ENCODE measurements at regions not wholly inside any gene's neighbourhood (a gene's known extent, or its start where the extent isn't known, plus 50 kb on each side); places are given as distances from the start of the nearest gene placed in this dataset.

DNA sequence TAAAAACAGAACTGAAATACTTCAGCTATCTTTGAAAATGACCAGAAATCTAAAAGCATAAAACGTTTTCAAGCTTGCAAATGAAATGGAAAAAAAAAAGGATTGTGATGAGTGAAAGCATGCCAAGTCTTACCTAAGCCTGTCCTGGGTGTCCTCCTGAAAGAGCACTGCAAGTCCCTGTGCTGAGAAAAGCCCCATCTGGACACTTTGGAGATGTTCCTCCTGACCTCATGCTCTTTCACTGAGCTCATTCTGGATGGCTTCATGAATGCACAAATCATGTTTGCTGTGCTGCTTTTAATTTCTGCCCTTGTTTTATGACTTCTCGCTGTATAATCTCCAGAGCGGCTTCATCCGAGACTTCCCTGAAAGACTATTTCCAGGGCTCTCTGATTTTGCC lies 136.0 kb downstream of the SOD2 start:
- CTCF ChIA-PET (ENCODE audit: low intra/inter-chr PET ratio), result no interaction called here
- Histone ChIP-seq H3K36me3 (ENCODE audit: control insufficient read depth, insufficient read depth, low read length) (no peaks in the 10 kb centered on the region), H4K20me1 (replicated peaks; ENCODE audit: control insufficient read depth, insufficient read depth, low read length) (no peaks in the 10 kb centered on the region), H3K4me1 (replicated peaks in 1 of 2; ENCODE audit: control insufficient read depth in 2 of 2, insufficient read depth in 2 of 2, low read length in 2 of 2) (no peaks in the 10 kb centered on the region), H3K27ac (ENCODE audit: extremely low read depth, low read depth, low read length) (no peak overlapping the region), H3K27me3 (ENCODE audit: control insufficient read depth in 2 of 2, insufficient read depth in 2 of 2, low read length in 2 of 2) (peaks cover 0 to 19% of the 10 kb centered on the region in 2 experiments; a peak in 3 of 5 replicates), H3K9ac (ENCODE audit: insufficient read depth in 1 of 2, low read depth in 2 of 2, low read length in 2 of 2) (no peak overlapping the region), H3K9me3 (replicated peaks; ENCODE audit: control insufficient read depth, insufficient read depth, low read depth, low read length) (no peaks in the 10 kb centered on the region), H3K79me2 (ENCODE audit: control insufficient read depth, insufficient read depth, low read length) (no peaks in the 10 kb centered on the region), H2AFZ (ENCODE audit: low read depth, low read length) (no peak overlapping the region), H3K4me3 (no peak overlapping the region), H3K9me1 (ENCODE audit: control insufficient read depth, insufficient read depth, low read length) (no peaks in the 10 kb centered on the region), H3K4me2 (ENCODE audit: insufficient read depth, low read length) (no peak overlapping the region)
- in situ Hi-C loops (cut with MboI), result no loop called here
- intact Hi-C loops (cut with micrococcal nuclease), result no loop called here
- DNase-seq (ENCODE audit: extremely low read depth in 1 of 4, low spot score in 3 of 4), result no peak
- no peak for ATAC-seq
- WGBS (ENCODE audit: insufficient coverage, low coverage, missing lambda C conversion rate), result 2% methylated on average over 4 of the region's 4 CpGs
- POLR2A ChIA-PET, result no interaction called here
- no TSS peak for BruUV-seq (replicated peaks)
- no peak for FAIRE-seq
- TF ChIP-seq, protein P1, sequence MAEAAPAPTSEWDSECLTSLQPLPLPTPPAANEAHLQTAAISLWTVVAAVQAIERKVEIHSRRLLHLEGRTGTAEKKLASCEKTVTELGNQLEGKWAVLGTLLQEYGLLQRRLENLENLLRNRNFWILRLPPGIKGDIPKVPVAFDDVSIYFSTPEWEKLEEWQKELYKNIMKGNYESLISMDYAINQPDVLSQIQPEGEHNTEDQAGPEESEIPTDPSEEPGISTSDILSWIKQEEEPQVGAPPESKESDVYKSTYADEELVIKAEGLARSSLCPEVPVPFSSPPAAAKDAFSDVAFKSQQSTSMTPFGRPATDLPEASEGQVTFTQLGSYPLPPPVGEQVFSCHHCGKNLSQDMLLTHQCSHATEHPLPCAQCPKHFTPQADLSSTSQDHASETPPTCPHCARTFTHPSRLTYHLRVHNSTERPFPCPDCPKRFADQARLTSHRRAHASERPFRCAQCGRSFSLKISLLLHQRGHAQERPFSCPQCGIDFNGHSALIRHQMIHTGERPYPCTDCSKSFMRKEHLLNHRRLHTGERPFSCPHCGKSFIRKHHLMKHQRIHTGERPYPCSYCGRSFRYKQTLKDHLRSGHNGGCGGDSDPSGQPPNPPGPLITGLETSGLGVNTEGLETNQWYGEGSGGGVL (CRISPR knock-in tag; IDR thresholded peaks at IDR 0.05), result no peak
- no peak for TF ChIP-seq CBFB (CRISPR knock-in tag; IDR thresholded peaks at IDR 0.05)
- TF ChIP-seq, protein P2, sequence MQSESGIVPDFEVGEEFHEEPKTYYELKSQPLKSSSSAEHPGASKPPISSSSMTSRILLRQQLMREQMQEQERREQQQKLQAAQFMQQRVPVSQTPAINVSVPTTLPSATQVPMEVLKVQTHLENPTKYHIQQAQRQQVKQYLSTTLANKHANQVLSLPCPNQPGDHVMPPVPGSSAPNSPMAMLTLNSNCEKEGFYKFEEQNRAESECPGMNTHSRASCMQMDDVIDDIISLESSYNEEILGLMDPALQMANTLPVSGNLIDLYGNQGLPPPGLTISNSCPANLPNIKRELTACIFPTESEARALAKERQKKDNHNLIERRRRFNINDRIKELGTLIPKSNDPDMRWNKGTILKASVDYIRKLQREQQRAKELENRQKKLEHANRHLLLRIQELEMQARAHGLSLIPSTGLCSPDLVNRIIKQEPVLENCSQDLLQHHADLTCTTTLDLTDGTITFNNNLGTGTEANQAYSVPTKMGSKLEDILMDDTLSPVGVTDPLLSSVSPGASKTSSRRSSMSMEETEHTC (IDR thresholded peaks at IDR 0.05), result no peak
- no peak for TF ChIP-seq SUPT5H (IDR thresholded peaks at IDR 0.05)
- no peak for TF ChIP-seq ETV1 (tag; conservative IDR thresholded peaks at IDR 0.05; ENCODE audit: low read depth)
- TF ChIP-seq, protein P3, sequence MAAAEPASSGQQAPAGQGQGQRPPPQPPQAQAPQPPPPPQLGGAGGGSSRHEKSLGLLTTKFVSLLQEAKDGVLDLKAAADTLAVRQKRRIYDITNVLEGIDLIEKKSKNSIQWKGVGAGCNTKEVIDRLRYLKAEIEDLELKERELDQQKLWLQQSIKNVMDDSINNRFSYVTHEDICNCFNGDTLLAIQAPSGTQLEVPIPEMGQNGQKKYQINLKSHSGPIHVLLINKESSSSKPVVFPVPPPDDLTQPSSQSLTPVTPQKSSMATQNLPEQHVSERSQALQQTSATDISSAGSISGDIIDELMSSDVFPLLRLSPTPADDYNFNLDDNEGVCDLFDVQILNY (CRISPR knock-in tag; IDR thresholded peaks at IDR 0.05), result no peak
- TF ChIP-seq ZNF282 (CRISPR knock-in tag; IDR thresholded peaks at IDR 0.05), result no peak
- TF ChIP-seq DPF2 (IDR thresholded peaks at IDR 0.05), result no peak
- TF ChIP-seq FOXJ3 (CRISPR knock-in tag; IDR thresholded peaks at IDR 0.05), result no peak
- no peak for TF ChIP-seq RAD21 (CRISPR knock-in tag; conservative IDR thresholded peaks at IDR 0.05 in 1 of 2, IDR thresholded peaks at IDR 0.05 in 1 of 2)
- no peak for TF ChIP-seq KLF1 (tag; IDR thresholded peaks at IDR 0.05)
- TF ChIP-seq HLTF (IDR thresholded peaks at IDR 0.05), result no peak

Data from K562 (cell line).